GM12878 (cell line): ENCODE measurements at regions not wholly inside any gene's neighbourhood (a gene's known extent, or its start where the extent isn't known, plus 50 kb on each side); places are given as distances from the start of the nearest gene placed in this dataset.

Source experiments
- ATF7 ChIP-seq: fragments of 450-650 bp; IDR thresholded peaks from 2 replicates; pipeline ENCODE4 v1.6.1; 2016; ENCODE audit warnings: low read depth, mild to moderate bottlenecking
- CHD4 ChIP-seq: fragments of 200-600 bp; sonication (generic); IDR thresholded peaks from 2 replicates; pipeline ENCODE4 v1.6.1; 2016; ENCODE audit warnings: mild to moderate bottlenecking
- ETV6 ChIP-seq, 2 experiments: fragments of 450-650 bp in 1 of 2; IDR thresholded peaks in 1 of 2; conservative IDR thresholded peaks in 1 of 2; 2 replicates each; pipeline ENCODE4 v1.6.1; 2014; ENCODE audit warnings: antibody characterized with exemption in 1 of 2, borderline replicate concordance in 1 of 2, low read depth in 1 of 2, mild to moderate bottlenecking in 1 of 2, moderate library complexity in 1 of 2
- FOXM1 ChIP-seq: IDR thresholded peaks from 2 replicates; pipeline ENCODE4 v1.6.1; 2012; ENCODE audit warnings: low read depth, mild to moderate bottlenecking, inconsistent platforms, low read length, moderate library complexity
- GABPA ChIP-seq: IDR thresholded peaks from 2 replicates; pipeline ENCODE4 v1.6.1; 2014; ENCODE audit warnings: antibody characterized with exemption, low read depth, mild to moderate bottlenecking, inconsistent platforms
- POLR2AphosphoS5 ChIP-seq: IDR thresholded peaks from 2 replicates; pipeline ENCODE4 v1.6.1; 2011; ENCODE audit warnings: mild to moderate bottlenecking, low read length, inconsistent platforms
- SMC3 ChIP-seq: IDR thresholded peaks from 2 replicates; pipeline ENCODE4 v1.6.1; 2011; ENCODE audit warnings: low read length, improper control_type of control experiment, borderline replicate concordance
- TCF12 ChIP-seq: IDR thresholded peaks from 2 replicates; pipeline ENCODE4 v1.6.1; 2011; ENCODE audit warnings: low read depth, mild to moderate bottlenecking, low read length
- ZNF217 ChIP-seq: fragments of 450-650 bp; IDR thresholded peaks from 2 replicates; pipeline ENCODE4 v1.6.1; 2017; ENCODE audit warnings: antibody characterized with exemption, mild to moderate bottlenecking
- ZZZ3 ChIP-seq: IDR thresholded peaks from 2 replicates; pipeline ENCODE4 v1.6.1; 2011; ENCODE audit warnings: low read depth; ENCODE audit not compliant: control insufficient read depth, insufficient read length
- TF ChIP-seq, protein P1 (sequence below): fragments of 450-650 bp; IDR thresholded peaks from 2 replicates; pipeline ENCODE4 v1.6.1; 2016; ENCODE audit warnings: mild to moderate bottlenecking, moderate library complexity, borderline replicate concordance
- TF ChIP-seq, protein P2 (sequence below), 3 experiments: IDR thresholded peaks in 2 of 3; conservative IDR thresholded peaks in 1 of 3; 2 replicates each; pipeline ENCODE4 v1.5.1; 2011; ENCODE audit warnings: low read depth in 3 of 3, low read length in 3 of 3, mild to moderate bottlenecking in 3 of 3, control low read depth in 2 of 3, moderate library complexity in 2 of 3, inconsistent platforms in 1 of 3, mixed read lengths in 1 of 3; ENCODE audit not compliant: control insufficient read depth in 2 of 3, insufficient read depth in 1 of 3; ENCODE audit errors: extremely low read depth in 1 of 3
- TF ChIP-seq, protein P3 (sequence below): fragments of 450-650 bp; IDR thresholded peaks from 2 replicates; pipeline ENCODE4 v1.6.1; 2017; ENCODE audit warnings: mild to moderate bottlenecking

DNA sequence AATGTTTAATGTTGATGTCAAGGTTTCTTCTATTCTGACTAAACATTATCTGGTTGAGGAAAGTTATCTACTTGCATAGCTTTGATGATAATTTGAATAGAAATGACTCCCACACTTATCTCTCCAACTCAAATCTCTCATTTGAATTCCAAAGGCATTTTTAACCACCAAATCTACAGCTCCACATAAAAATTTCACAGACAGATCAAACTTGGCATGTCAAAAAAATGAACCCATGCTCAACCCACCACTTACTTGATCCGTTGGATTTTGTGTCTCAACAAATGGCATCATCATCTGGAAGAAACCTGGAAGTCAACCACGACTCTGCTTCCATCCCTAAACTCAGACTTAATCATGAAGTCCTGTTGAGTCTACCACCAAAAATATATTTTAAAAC, 1050.4 kb downstream of the EFNB2 start:
- TF ChIP-seq, protein P1, sequence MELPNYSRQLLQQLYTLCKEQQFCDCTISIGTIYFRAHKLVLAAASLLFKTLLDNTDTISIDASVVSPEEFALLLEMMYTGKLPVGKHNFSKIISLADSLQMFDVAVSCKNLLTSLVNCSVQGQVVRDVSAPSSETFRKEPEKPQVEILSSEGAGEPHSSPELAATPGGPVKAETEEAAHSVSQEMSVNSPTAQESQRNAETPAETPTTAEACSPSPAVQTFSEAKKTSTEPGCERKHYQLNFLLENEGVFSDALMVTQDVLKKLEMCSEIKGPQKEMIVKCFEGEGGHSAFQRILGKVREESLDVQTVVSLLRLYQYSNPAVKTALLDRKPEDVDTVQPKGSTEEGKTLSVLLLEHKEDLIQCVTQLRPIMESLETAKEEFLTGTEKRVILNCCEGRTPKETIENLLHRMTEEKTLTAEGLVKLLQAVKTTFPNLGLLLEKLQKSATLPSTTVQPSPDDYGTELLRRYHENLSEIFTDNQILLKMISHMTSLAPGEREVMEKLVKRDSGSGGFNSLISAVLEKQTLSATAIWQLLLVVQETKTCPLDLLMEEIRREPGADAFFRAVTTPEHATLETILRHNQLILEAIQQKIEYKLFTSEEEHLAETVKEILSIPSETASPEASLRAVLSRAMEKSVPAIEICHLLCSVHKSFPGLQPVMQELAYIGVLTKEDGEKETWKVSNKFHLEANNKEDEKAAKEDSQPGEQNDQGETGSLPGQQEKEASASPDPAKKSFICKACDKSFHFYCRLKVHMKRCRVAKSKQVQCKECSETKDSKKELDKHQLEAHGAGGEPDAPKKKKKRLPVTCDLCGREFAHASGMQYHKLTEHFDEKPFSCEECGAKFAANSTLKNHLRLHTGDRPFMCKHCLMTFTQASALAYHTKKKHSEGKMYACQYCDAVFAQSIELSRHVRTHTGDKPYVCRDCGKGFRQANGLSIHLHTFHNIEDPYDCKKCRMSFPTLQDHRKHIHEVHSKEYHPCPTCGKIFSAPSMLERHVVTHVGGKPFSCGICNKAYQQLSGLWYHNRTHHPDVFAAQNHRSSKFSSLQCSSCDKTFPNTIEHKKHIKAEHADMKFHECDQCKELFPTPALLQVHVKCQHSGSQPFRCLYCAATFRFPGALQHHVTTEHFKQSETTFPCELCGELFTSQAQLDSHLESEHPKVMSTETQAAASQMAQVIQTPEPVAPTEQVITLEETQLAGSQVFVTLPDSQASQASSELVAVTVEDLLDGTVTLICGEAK, result no peak
- TF ChIP-seq, protein P2, sequence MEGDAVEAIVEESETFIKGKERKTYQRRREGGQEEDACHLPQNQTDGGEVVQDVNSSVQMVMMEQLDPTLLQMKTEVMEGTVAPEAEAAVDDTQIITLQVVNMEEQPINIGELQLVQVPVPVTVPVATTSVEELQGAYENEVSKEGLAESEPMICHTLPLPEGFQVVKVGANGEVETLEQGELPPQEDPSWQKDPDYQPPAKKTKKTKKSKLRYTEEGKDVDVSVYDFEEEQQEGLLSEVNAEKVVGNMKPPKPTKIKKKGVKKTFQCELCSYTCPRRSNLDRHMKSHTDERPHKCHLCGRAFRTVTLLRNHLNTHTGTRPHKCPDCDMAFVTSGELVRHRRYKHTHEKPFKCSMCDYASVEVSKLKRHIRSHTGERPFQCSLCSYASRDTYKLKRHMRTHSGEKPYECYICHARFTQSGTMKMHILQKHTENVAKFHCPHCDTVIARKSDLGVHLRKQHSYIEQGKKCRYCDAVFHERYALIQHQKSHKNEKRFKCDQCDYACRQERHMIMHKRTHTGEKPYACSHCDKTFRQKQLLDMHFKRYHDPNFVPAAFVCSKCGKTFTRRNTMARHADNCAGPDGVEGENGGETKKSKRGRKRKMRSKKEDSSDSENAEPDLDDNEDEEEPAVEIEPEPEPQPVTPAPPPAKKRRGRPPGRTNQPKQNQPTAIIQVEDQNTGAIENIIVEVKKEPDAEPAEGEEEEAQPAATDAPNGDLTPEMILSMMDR (IDR thresholded peaks at IDR 0.05 in 2 of 3, conservative IDR thresholded peaks at IDR 0.05 in 1 of 3; ENCODE audit: control insufficient read depth in 2 of 3, extremely low read depth in 1 of 3, insufficient read depth in 1 of 3, low read depth in 3 of 3, low read length in 3 of 3), result no peak
- no peak for TF ChIP-seq FOXM1
- TF ChIP-seq, protein P3, sequence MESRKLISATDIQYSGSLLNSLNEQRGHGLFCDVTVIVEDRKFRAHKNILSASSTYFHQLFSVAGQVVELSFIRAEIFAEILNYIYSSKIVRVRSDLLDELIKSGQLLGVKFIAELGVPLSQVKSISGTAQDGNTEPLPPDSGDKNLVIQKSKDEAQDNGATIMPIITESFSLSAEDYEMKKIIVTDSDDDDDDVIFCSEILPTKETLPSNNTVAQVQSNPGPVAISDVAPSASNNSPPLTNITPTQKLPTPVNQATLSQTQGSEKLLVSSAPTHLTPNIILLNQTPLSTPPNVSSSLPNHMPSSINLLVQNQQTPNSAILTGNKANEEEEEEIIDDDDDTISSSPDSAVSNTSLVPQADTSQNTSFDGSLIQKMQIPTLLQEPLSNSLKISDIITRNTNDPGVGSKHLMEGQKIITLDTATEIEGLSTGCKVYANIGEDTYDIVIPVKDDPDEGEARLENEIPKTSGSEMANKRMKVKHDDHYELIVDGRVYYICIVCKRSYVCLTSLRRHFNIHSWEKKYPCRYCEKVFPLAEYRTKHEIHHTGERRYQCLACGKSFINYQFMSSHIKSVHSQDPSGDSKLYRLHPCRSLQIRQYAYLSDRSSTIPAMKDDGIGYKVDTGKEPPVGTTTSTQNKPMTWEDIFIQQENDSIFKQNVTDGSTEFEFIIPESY, result no peak
- no peak for TF ChIP-seq ZNF217
- TF ChIP-seq GABPA, result no peak
- no peak for TF ChIP-seq ETV6 (conservative IDR thresholded peaks at IDR 0.05 in 1 of 2, IDR thresholded peaks at IDR 0.05 in 1 of 2; ENCODE audit: borderline replicate concordance in 1 of 2, low read depth in 1 of 2)
- TF ChIP-seq POLR2AphosphoS5, result no peak
- TF ChIP-seq SMC3, result no peak
- TF ChIP-seq ZZZ3, result no peak
- no peak for TF ChIP-seq TCF12
- TF ChIP-seq CHD4, result no peak
- TF ChIP-seq ATF7, result no peak
